HepG2 (cell line): ENCODE measurements at regions not wholly inside any gene's neighbourhood (a gene's known extent, or its start where the extent isn't known, plus 50 kb on each side); places are given as distances from the start of the nearest gene placed in this dataset.
A peak's percentile ranks its signal among the peaks of the same experiment; 100 is the strongest.

ENCODE experiments used
- CENPT ChIP-seq: sonication (generic); formaldehyde crosslinking; IDR thresholded peaks from 2 replicates; pipeline ENCODE4 v1.8.0; 2022; ENCODE audit warnings: low read depth, mild to moderate bottlenecking, moderate library complexity, missing genetic modification reagents
- IKZF1 ChIP-seq: fragments of 450-650 bp; IDR thresholded peaks from 2 replicates; pipeline ENCODE4 v1.7.1; 2016
- KDM2A ChIP-seq: sonication (generic); formaldehyde crosslinking; IDR thresholded peaks from 2 replicates; pipeline ENCODE4 v1.4.0; 2020; ENCODE audit warnings: low read depth, missing genetic modification reagents, borderline replicate concordance
- KDM3A ChIP-seq: IDR thresholded peaks from 2 replicates; pipeline ENCODE4 v1.6.1; 2018; ENCODE audit warnings: low read depth, missing compliant biosample characterization
- MED1 ChIP-seq: sonication (generic); formaldehyde crosslinking; IDR thresholded peaks from 2 replicates; pipeline ENCODE4 v1.4.0; 2020; ENCODE audit warnings: missing genetic modification reagents
- MXD4 ChIP-seq: IDR thresholded peaks from 2 replicates; pipeline ENCODE4 v1.6.1; 2016; ENCODE audit warnings: mild to moderate bottlenecking, missing biosample characterization, missing genetic modification reagents
- SOX13 ChIP-seq, 3 experiments: fragments of 450-650 bp in 1 of 3; sonication (generic) in 1 of 3; formaldehyde crosslinking in 1 of 3; IDR thresholded peaks in 2 of 3; conservative IDR thresholded peaks in 1 of 3; 2 replicates each; pipeline versions ENCODE4 v1.5.0 to v1.6.1; 2016 to 2020; ENCODE audit warnings: antibody characterized with exemption in 1 of 3, mild to moderate bottlenecking in 1 of 3, missing compliant biosample characterization in 1 of 3, missing genetic modification reagents in 1 of 3, moderate library complexity in 1 of 3
- SOX6 ChIP-seq, 2 experiments: fragments of 450-650 bp in 1 of 2; sonication (generic) in 1 of 2; formaldehyde crosslinking in 1 of 2; IDR thresholded peaks; 2 replicates each; pipeline versions ENCODE4 v1.4.0 to v1.6.1; 2017 to 2020; ENCODE audit warnings: antibody characterized with exemption in 1 of 2, mild to moderate bottlenecking in 1 of 2, missing genetic modification reagents in 1 of 2
- TARDBP ChIP-seq: sonication (generic); formaldehyde crosslinking; IDR thresholded peaks from 2 replicates; pipeline ENCODE4 v1.8.0; 2022; ENCODE audit warnings: mild to moderate bottlenecking, missing genetic modification reagents
- TCF7 ChIP-seq: sonication (generic); IDR thresholded peaks from 2 replicates; pipeline ENCODE4 v1.6.1; 2016; ENCODE audit warnings: antibody characterized with exemption, low read depth
- XRCC5 ChIP-seq: fragments of 200-400 bp; formaldehyde crosslinking; optimal IDR thresholded peaks from 2 replicates; pipeline ENCODE3; 2017; ENCODE audit warnings: mild to moderate bottlenecking, low read length
- ZBTB34 ChIP-seq: sonication (generic); formaldehyde crosslinking; IDR thresholded peaks from 2 replicates; pipeline ENCODE4 v1.8.0; 2022; ENCODE audit warnings: mild to moderate bottlenecking, missing genetic modification reagents
- ZBTB37 ChIP-seq: sonication (generic); formaldehyde crosslinking; IDR thresholded peaks from 2 replicates; pipeline ENCODE4 v1.4.0; 2020; ENCODE audit warnings: mild to moderate bottlenecking, missing genetic modification reagents
- ZBTB43 ChIP-seq: sonication (generic); formaldehyde crosslinking; conservative IDR thresholded peaks from 2 replicates; pipeline ENCODE4 v1.4.0; 2020; ENCODE audit warnings: missing genetic modification reagents
- ZFP90 ChIP-seq: sonication (generic); formaldehyde crosslinking; IDR thresholded peaks from 2 replicates; pipeline ENCODE4 v1.8.0; 2022; ENCODE audit warnings: missing genetic modification reagents, mild to moderate bottlenecking, inconsistent platforms, borderline replicate concordance
- ZNF362 ChIP-seq: sonication (generic); formaldehyde crosslinking; IDR thresholded peaks from 2 replicates; pipeline ENCODE4 v1.4.0; 2020; ENCODE audit warnings: missing genetic modification reagents, mild to moderate bottlenecking, borderline replicate concordance
- ZNF501 ChIP-seq: sonication (generic); formaldehyde crosslinking; IDR thresholded peaks from 2 replicates; pipeline ENCODE4 v1.5.1; 2020; ENCODE audit warnings: mild to moderate bottlenecking, moderate library complexity, missing genetic modification reagents
- ZNF710 ChIP-seq: sonication (generic); formaldehyde crosslinking; IDR thresholded peaks from 2 replicates; pipeline ENCODE4 v1.5.0; 2020; ENCODE audit warnings: mild to moderate bottlenecking, missing genetic modification reagents, borderline replicate concordance

- TF ChIP-seq SOX6 (IDR thresholded peaks at IDR 0.05) (no peak), SOX6 (CRISPR knock-in tag; IDR thresholded peaks at IDR 0.05) (peak; percentile 48; the same call in 1 of the 2 replicates), MXD4 (no peak), ZNF362 (CRISPR knock-in tag) (no peak), ZBTB43 (CRISPR knock-in tag) (no peak), ZNF501 (CRISPR knock-in tag) (0 out of 2 replicates have a peak, but pooled peaks have one; percentile 24), TCF7 (no peak), KDM2A (peak; percentile 61; the same call in 1 of the 2 replicates), ZBTB37 (no peak), ZFP90 (CRISPR knock-in tag) (no peak), KDM3A (CRISPR knock-in tag) (no peak), TARDBP (CRISPR knock-in tag) (peak; percentile 37; the same call in 1 of the 2 replicates), SOX13 (IDR thresholded peaks at IDR 0.05) (no peak), SOX13 (CRISPR knock-in tag; conservative IDR thresholded peaks at IDR 0.05 in 1 of 2, IDR thresholded peaks at IDR 0.05 in 1 of 2) (0 out of 4 replicates have a peak, but pooled peaks of 1 of the 2 experiments have one; percentile 46), ZNF710 (peak; percentile 64; the same call in 1 of the 2 replicates), CENPT (no peak), IKZF1 (no peak), MED1 (CRISPR knock-in tag) (0 out of 2 replicates have a peak, but pooled peaks have one; percentile 13), XRCC5 (peak; percentile 39), ZBTB34 (CRISPR knock-in tag) (no peak)
Measured at GRCh38 chr9:19925674-19926503, 137.1 kb upstream of the SLC24A2 start (continued).
